K562 (cell line): ENCODE measurements at regions not wholly inside any gene's neighbourhood (a gene's known extent, or its start where the extent isn't known, plus 50 kb on each side); places are given as distances from the start of the nearest gene placed in this dataset.
"Not testable (repeated sequence)": the region's sequence is repeated elsewhere in the genome, so short reads cannot be mapped to it uniquely, and the experiment has no call there.

ENCODE experiments used
- BDP1 ChIP-seq: IDR thresholded peaks from 3 replicates; pipeline ENCODE4 v1.6.1; 2011; ENCODE audit not compliant: insufficient read length, insufficient read depth
- CAMTA2 ChIP-seq: fragments of 250-450 bp; sonication (Bioruptor Pico); conservative IDR thresholded peaks from 2 replicates; pipeline ENCODE4 v1.5.1; 2022
- E2F3 ChIP-seq: fragments of 250-450 bp; sonication (Bioruptor Pico); IDR thresholded peaks from 2 replicates; pipeline ENCODE4 v1.4.0; 2020; ENCODE audit warnings: mild to moderate bottlenecking
- GATAD2B ChIP-seq: fragments of 450-650 bp; IDR thresholded peaks from 2 replicates; pipeline ENCODE4 v1.6.1; 2017; ENCODE audit warnings: mild to moderate bottlenecking, borderline replicate concordance
- HMG20A ChIP-seq: fragments of 450-650 bp; formaldehyde crosslinking; conservative IDR thresholded peaks from 2 replicates; pipeline ENCODE4 v1.4.0; 2020; ENCODE audit warnings: mild to moderate bottlenecking, mixed read lengths
- JUN ChIP-seq, 2 experiments: sonication (generic) in 1 of 2; formaldehyde crosslinking in 1 of 2; IDR thresholded peaks; 2 replicates each; pipeline versions ENCODE4 v1.6.1 to v1.8.0; 2012 to 2022; ENCODE audit warnings: borderline replicate concordance in 2 of 2, mild to moderate bottlenecking in 2 of 2, improper control_type of control experiment in 1 of 2, low read depth in 1 of 2, low read length in 1 of 2, missing genetic modification reagents in 1 of 2
- MTA3 ChIP-seq: fragments of 450-650 bp; formaldehyde crosslinking; IDR thresholded peaks from 2 replicates; pipeline ENCODE4 v1.6.1; 2017; ENCODE audit warnings: mild to moderate bottlenecking, borderline replicate concordance
- NR2C2 ChIP-seq, 2 experiments: fragments of 200-800 bp in 1 of 2; sonication (Bioruptor generic) in 1 of 2; sonication (generic) in 1 of 2; formaldehyde crosslinking in 1 of 2; IDR thresholded peaks; 2 replicates each; pipeline versions ENCODE4 v1.6.1 to v1.8.0; 2016 to 2022; ENCODE audit warnings: mild to moderate bottlenecking in 1 of 2, missing compliant biosample characterization in 1 of 2, missing genetic modification characterization in 1 of 2, missing genetic modification reagents in 1 of 2
- POLR2A ChIP-seq: fragments of 450-650 bp; conservative IDR thresholded peaks from 2 replicates; pipeline ENCODE4 v1.6.1; 2016
- SAP30 ChIP-seq: fragments of 200-600 bp; sonication (generic); IDR thresholded peaks from 2 replicates; pipeline ENCODE4 v1.6.1; 2012; ENCODE audit warnings: borderline replicate concordance, low read depth, mild to moderate bottlenecking, moderate library complexity, low read length, control low read depth, inconsistent platforms; ENCODE audit not compliant: insufficient read depth, poor library complexity, severe bottlenecking
- TF ChIP-seq, protein P1 (sequence below): fragments of 450-650 bp; IDR thresholded peaks from 2 replicates; pipeline ENCODE4 v1.6.1; 2016; ENCODE audit warnings: low read depth, mild to moderate bottlenecking, moderate library complexity

DNA sequence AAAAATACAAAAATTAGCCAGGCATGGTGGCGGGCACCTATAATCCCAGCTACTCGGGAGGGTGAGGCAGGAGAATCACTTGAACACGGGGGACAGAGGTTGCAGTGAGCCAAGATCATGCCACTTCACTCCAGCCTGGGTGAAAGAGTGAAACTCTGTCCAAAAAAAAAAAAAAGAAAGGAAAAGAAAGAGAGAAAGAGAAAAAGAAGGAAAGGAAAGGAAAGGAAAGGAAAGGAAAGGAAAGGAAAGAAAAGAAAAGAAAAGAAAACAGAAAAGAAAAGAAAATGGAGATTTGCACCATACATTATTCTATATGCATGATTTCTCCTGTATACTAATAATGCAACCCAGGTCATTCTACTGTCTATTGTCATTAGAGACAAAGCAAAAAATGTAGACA lies 421.5 kb downstream of the PCDH19 start:
- not testable (repeated sequence) for TF ChIP-seq E2F3 (CRISPR knock-in tag); SAP30; NR2C2 (CRISPR knock-in tag; IDR thresholded peaks at IDR 0.05); NR2C2 (tag; IDR thresholded peaks at IDR 0.05); POLR2A; CAMTA2 (CRISPR knock-in tag); MTA3; GATAD2B; JUN (IDR thresholded peaks at IDR 0.05; ENCODE audit: borderline replicate concordance, low read depth, low read length); JUN (CRISPR knock-in tag; IDR thresholded peaks at IDR 0.05; ENCODE audit: borderline replicate concordance); BDP1; HMG20A (CRISPR knock-in tag)
- TF ChIP-seq, protein P1, sequence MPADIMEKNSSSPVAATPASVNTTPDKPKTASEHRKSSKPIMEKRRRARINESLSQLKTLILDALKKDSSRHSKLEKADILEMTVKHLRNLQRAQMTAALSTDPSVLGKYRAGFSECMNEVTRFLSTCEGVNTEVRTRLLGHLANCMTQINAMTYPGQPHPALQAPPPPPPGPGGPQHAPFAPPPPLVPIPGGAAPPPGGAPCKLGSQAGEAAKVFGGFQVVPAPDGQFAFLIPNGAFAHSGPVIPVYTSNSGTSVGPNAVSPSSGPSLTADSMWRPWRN, result not testable (repeated sequence)
